Retinal pigment epithelial cell (primary cell): ENCODE measurements at regions not wholly inside any gene's neighbourhood (a gene's known extent, or its start where the extent isn't known, plus 50 kb on each side); places are given as distances from the start of the nearest gene placed in this dataset.
A peak's percentile ranks its signal among the peaks of the same experiment; 100 is the strongest.

Experiments
- DNase-seq: peaks from one replicate; pipeline ENCODE4 v3.0.0-alpha.2; 2010; ENCODE audit warnings: low read depth
- H3K4me3 ChIP-seq: 2 replicates; pipeline ENCODE4 v1.5.1; 2011; ENCODE audit warnings: mild to moderate bottlenecking, low read length, control low read depth, moderate library complexity
- TF ChIP-seq, protein P1 (sequence below): conservative IDR thresholded peaks from 2 replicates; pipeline ENCODE4 v1.5.1; 2011; ENCODE audit warnings: low read depth, low read length, control low read depth, inconsistent platforms

- no peak overlapping the region for H3K4me3 ChIP-seq
- TF ChIP-seq, protein P1, sequence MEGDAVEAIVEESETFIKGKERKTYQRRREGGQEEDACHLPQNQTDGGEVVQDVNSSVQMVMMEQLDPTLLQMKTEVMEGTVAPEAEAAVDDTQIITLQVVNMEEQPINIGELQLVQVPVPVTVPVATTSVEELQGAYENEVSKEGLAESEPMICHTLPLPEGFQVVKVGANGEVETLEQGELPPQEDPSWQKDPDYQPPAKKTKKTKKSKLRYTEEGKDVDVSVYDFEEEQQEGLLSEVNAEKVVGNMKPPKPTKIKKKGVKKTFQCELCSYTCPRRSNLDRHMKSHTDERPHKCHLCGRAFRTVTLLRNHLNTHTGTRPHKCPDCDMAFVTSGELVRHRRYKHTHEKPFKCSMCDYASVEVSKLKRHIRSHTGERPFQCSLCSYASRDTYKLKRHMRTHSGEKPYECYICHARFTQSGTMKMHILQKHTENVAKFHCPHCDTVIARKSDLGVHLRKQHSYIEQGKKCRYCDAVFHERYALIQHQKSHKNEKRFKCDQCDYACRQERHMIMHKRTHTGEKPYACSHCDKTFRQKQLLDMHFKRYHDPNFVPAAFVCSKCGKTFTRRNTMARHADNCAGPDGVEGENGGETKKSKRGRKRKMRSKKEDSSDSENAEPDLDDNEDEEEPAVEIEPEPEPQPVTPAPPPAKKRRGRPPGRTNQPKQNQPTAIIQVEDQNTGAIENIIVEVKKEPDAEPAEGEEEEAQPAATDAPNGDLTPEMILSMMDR: no peak
- DNase-seq: no peak
Measured at GRCh38 chr15:72932472-72932871, 119.8 kb upstream of the NEO1 start.

- H3K4me3 ChIP-seq: no peak overlapping the region
- DNase-seq: no peak
Measured at GRCh38 chr15:72927451-72927850, 124.8 kb upstream of the NEO1 start.

DNA sequence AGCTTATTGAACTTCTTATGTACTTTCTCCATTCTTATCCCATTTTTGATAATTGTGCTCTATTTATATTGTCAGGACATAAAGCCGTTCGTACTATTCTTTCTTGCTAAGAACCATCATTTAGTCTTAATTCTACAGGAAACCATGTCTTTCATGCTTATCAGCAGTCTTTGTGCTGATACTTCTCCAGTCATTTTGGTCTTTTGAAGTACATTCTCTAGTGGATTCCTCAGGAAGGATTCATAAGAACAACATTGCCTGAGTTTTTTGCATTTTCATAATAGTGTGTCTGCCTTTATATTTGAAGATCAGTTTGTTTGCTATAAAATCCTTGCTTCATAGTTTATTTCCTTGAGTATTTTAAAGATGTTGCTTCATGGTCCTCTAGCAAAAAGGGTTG lies 126.6 kb upstream of the NEO1 start:
- no peak for DNase-seq
- TF ChIP-seq, protein P1: no peak
- no peak overlapping the region for H3K4me3 ChIP-seq

More at GRCh38 chr15:72927451-72927850, 124.8 kb upstream of the NEO1 start:
- TF ChIP-seq, protein P1: no peak

DNA sequence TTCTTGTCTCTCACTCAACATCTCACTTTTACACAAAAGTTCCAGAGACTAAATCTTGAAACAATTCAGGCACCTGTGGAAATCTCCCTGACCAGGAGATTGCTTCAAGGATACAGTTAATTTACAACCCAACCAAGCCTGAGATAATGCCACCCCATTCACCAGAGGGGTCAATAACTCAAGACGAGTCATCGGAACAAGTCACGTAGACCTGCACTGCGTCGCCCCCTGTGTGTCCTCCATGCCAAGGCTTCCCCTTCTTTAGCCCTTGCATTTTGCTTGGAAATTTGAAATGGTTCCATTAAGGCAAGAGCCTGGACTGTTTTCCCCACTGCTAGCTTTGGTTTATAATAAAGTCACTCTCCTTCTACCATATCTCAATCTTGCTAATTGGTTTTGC lies 129.0 kb upstream of the NEO1 start:
- H3K4me3 ChIP-seq: no peak overlapping the region
- TF ChIP-seq, protein P1: no peak
- DNase-seq: no peak

GRCh38 chr15:72920551-72920950 lies 131.7 kb upstream of the NEO1 start:
- DNase-seq: no peak
- no peak overlapping the region for H3K4me3 ChIP-seq
- TF ChIP-seq, protein P1: no peak

DNA sequence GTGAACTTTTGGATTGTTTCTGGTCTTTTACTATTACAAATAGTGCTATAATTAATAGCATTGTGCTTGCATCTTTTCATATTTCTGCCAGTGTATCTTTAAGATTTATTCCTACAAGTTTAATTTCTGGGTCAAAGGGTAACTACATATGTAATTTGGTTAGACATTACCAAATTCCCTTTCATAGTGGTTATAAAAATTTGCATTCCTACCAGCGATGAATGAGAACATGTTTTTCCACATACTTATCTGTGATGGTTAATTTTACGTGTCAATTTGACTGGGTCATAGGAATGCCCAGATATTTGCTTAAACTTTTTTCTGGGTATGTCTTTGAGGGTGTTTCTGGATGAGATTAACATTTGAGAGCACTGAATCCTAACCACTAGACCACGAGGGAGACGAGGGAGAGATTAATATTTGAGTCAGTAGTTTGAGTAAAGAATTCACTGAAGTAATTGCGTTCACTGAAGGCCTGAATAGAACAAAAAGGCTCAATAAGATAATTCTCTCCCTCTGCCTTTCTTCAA lies 132.3 kb upstream of the NEO1 start:
- H3K4me3 ChIP-seq: no peak overlapping the region
- TF ChIP-seq, protein P1: no peak
- peak; percentile 10 for DNase-seq

DNA sequence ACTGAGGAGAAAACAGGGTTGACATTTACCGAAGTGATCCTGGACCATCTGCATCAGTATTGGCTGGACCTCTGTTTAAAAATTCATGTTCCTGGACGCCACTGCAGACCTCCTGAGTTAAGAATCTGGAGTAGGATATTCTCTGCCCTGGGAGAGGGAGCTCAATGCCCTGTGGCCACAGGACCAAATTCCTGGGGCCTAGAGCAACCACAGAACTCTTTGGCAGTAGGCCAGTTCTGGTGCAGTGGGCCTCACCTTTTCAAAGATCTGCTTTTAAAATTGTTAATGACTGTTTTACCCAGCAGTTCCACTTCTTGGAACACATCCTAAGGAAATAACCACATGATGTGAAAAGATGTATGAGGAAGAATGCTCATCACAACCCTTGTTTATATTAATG lies 133.3 kb upstream of the ADPGK start:
- H3K4me3 ChIP-seq: no peak overlapping the region
- DNase-seq: peak; percentile 20
- TF ChIP-seq, protein P1: no peak
